Activated naive CD4-positive, alpha-beta T cell (primary cell): ENCODE measurements at regions not wholly inside any gene's neighbourhood (a gene's known extent, or its start where the extent isn't known, plus 50 kb on each side); places are given as distances from the start of the nearest gene placed in this dataset.
"Not testable (repeated sequence)": the region's sequence is repeated elsewhere in the genome, so short reads cannot be mapped to it uniquely, and the experiment has no call there.

Experiments used
- DNase-seq, 4 experiments: peaks; one replicate each; lab custom pipeline; 2025; lab: John Stamatoyannopoulos, UW

GRCh38 chr2:3115301-3116042, 262.1 kb downstream of the EIPR1 start:
- DNase-seq = no peak

GRCh38 chr2:3114406-3115185, 263.0 kb downstream of the EIPR1 start:
- DNase-seq = no peak

- no peak for DNase-seq
These were observed 263.8 kb downstream of the EIPR1 start for GRCh38 chr2:3113769-3114168.

DNA sequence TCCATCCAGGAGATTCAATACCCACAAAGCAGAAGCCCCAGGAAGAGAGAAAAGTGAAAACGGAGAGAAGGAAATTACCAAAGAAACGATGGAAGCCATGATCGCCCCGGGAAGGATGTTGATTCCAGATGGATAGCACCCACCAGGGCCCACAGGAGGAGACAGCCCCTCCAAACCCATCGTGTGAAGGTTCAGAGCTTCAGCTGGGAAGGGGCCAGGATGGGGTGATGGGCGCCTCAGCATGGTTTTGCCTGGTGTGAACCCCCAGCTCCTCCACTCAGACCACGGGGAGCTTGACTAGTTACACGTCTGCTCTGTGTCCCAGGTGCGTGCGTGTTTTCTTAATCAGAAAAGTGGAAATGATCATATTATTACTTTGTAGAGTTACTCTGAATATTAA, 264.5 kb downstream of the EIPR1 start:
- no peak for DNase-seq

DNA sequence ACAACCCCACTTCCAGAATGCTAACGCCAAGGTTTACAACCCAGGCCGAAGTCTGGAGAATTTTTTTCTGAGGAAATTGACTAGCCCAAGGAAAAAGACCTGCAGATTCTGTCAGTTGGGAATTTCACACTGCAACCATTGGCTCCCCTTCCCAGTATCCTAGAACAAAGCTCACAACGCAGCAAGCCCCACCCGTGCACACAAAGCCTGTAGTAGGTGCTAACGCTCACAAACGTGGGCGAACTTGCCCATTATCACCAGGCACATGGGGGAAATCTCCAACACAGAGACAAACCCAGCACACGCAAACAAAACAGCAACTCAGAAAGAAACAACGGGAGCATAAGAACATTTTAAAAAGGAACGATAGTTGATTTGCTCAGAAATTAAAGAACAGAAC, 265.1 kb downstream of the EIPR1 start:
- DNase-seq = no peak

DNA sequence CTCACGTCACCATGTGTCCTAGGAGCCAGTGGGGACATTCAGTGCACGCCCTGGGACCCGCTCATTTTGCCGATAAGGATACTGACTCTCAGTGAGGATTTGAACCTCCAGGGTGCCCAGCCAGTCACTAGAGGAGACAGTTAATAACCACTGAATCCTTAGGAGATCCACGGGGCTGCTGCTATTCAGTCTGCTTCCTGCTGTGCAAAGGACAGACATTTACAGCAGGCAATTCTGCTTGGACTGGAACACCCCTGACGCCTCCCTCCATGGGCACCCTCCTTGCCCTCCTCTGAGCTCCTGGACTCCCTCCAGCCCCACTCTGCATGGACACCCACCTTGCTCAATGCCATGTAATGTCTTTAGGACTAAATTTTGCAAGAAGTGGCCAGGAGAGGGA, 265.5 kb downstream of the EIPR1 start:
- no peak for DNase-seq

GRCh38 chr2:3110994-3111666, 266.5 kb downstream of the EIPR1 start:
- no peak for DNase-seq

GRCh38 chr2:3110555-3110954, 267.1 kb downstream of the EIPR1 start:
- DNase-seq = no peak

DNA sequence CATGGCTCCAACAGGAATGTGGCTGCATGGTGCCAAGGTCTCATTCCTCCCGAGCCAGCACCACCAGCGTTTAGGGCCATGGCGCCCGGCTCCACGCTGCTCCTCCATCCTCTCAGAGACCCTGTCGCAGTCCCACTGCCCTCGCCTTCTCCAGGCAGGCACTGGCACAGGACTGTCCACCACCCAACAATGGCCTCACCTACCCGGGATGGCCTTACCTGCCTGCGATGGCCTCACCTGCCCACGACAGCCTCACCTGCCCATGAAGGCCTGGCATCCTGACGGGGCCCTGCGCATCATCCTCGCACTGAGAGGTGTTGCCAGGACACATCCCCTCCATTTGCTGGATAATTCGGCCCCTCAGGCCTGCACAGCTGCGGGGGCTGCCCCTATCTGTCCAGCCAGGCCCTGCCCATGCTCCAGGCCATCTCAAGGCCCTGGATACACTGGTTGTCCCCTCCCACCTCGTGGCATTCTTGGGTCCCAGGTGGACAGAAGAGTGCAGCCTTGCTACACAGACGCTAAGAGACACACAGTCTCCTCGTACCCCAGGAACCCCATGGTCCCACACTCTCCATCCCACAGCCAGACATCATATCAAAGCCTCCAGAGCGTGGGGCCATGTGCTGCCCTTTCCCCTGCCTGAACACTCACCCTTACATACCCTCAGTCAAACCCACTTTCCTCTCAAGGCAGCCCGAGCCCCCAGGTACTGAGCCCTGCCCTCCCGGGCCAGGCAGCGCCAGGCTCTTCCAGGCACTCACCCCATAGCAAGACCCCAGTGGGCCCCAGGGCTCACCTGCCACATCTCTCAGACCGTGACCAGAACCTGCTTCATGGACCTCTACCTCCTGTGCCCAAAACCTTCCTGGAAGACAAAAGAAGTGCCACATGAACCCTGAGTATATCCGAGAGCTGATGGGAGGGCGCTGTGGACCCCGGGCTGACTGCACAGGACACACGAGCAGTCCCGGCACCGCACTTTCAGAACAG, 268.6 kb downstream of the EIPR1 start:
- no peak for DNase-seq

GRCh38 chr2:3108105-3108504, 269.5 kb downstream of the EIPR1 start:
- DNase-seq = no peak

DNA sequence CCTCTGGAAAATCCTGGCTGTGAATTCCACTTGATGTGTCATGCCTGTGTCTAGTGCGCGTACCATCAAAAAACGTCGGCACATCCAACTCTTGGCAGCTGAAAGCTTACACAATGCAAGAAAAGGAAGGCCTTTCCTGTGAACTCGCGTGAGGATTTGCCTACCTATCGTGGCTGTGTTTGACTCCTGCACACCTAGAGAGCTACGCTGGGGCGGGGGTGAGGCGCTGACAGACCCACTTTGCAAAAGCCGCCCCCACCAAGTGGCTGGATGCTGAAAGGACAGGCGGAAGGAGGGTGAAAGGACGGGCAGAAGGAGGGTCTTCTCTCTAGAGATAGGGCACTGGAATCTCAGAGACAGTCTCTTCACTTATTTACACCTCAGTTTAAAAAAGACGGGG, 270.1 kb downstream of the EIPR1 start:
- no peak for DNase-seq

DNA sequence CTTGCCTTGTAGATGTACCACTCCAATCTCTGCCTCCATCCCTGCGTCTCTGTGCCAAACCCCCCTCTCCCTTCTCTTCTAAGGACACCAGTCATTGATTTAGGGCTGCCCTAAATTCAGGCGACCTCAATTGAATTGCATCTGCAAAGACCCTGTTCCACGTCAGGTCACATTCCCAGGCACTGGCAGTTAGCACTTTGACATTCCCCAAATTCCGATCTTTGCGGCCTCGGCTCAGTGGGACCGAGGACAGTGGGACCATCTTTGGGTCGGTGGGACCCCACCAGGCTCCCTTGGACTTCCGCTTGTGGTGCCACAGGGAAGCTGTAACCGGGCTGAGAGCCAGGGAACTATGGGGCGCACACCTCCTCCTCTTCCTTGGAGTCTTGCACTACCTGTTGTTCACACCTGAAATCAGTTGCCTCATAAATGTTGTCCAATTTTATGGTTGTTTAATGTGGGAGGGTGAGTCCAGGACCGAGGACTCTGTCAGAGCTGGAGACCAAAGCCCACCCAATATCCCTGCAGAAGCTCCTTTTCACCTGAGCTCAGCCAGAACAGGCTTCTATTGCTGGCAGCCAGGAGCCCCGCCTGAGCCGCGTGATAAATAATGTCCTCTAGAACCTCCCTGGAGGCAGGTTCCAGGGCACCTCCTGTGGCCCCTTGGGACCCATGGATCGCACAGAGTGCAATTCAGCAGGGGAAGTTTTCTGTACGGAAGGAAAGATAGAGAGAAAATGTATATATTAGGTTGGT, 271.6 kb downstream of the EIPR1 start:
- DNase-seq = no peak

- DNase-seq = not testable (repeated sequence)
These were observed 272.4 kb downstream of the EIPR1 start for GRCh38 chr2:3104958-3105813.

DNA sequence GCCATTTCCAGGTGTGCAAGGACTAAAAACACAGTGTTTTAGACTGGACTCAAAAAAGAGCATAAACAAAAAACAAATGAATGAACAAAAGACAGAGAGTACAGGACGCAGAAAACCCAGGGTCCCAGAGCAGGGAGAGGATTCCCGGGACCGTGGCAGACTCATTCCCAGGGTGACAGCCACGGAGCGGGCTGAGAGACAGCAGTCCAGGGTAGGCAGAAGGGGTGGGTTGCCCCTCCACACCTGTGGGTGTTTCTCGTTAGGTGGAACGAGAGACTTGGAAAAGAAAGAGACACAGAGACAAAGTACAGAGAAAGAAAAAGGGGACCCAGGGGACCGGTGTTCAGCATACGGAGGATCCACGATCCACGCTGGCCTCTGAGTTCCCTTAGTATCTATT, 273.4 kb downstream of the EIPR1 start:
- DNase-seq = no peak

GRCh38 chr2:3102922-3103569, 274.6 kb downstream of the EIPR1 start:
- DNase-seq = no peak

GRCh38 chr2:3102081-3102921, 275.3 kb downstream of the EIPR1 start:
- no peak for DNase-seq

DNA sequence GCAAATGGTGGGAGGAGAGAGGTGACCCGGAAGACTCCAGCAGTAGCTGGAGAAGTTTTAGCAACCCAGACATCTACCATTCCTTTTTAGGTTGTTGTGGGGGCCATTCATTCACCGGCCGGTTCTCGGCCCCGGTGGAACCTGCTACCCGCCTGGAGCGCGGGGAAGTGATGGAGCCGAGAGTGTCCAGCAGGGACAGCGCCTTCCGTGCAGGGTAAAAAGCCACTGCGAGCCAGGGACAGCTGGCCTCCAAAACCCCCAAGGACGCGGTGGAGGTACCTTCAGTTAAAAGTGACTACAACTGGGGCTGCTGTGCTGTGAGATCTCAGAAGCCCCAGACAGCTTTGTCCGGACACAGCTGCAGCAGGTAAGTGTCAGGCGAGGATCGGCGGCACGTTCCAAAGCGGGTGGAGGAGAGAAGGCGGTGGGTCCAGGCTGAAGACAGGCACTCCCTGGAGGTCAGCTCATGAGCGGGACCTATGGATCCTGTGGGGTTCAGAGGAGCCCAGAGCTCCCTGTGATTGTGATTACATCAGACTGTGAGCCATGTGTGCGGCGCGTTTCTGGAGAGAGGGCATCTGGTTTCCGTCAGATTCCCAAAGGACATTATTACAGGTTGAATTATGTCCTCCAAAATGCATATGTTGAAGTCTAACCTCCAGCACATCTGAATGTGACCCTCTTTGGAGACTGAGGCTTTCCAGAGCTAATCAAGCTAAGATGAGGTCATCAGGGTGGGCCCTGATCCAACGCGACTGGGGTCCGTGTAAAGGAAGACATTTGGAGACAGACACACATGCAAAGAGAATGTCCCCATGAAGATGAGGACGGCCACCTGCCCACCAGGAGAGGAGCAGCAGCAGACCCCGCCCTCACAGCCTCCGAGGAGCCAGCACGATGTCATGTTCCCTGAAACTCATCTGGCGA, 276.3 kb downstream of the EIPR1 start:
- no peak for DNase-seq
